H1 (cell line): ENCODE measurements at regions not wholly inside any gene's neighbourhood (a gene's known extent, or its start where the extent isn't known, plus 50 kb on each side); places are given as distances from the start of the nearest gene placed in this dataset.

Experiments used
- CREB1 ChIP-seq: IDR thresholded peaks from 2 replicates; pipeline ENCODE4 v1.6.1; 2012; ENCODE audit warnings: inconsistent platforms
- EZH2 ChIP-seq: fragments of 200-600 bp; sonication (generic); IDR thresholded peaks from 2 replicates; pipeline ENCODE4 v1.7.1; 2012; ENCODE audit warnings: low read depth, mild to moderate bottlenecking, moderate library complexity, low read length, inconsistent platforms; ENCODE audit not compliant: severe bottlenecking
- POLR2A ChIP-seq, 2 experiments: IDR thresholded peaks; 1 replicate in 1 of 2; 2 replicates in 1 of 2; pipeline ENCODE4 v1.6.1; 2011; ENCODE audit warnings: low read depth in 2 of 2, low read length in 2 of 2, mild to moderate bottlenecking in 2 of 2; ENCODE audit errors: control extremely low read depth in 1 of 2
- TF ChIP-seq, protein P1 (sequence below): IDR thresholded peaks from 2 replicates; pipeline ENCODE4 v1.6.1; 2012; ENCODE audit warnings: inconsistent platforms

DNA sequence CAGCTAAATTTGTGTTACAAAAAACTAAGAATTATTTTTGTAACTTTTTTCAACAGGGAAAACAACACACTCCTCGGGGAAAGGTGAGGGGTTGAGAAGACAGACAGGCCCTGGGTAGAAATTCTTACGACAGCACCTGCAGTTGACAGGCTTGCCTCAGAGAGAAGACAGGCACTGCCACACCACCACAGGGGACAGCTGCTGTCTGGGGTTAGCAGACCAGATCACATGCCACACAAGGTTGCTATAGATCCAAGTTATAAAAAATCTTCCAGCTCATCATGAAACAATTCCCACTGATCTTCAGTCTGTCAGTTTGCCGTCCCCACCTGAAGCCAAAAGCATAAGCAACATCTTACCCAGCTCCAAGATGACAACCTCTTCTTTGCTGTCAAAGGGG, 143.2 kb upstream of the ZCCHC13 start:
- TF ChIP-seq POLR2A (IDR thresholded peaks at IDR 0.05; ENCODE audit: control extremely low read depth in 1 of 2, low read depth in 2 of 2, low read length in 2 of 2), result no peak
- no peak for TF ChIP-seq EZH2
- TF ChIP-seq, protein P1, sequence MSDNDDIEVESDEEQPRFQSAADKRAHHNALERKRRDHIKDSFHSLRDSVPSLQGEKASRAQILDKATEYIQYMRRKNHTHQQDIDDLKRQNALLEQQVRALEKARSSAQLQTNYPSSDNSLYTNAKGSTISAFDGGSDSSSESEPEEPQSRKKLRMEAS, result no peak
- no peak for TF ChIP-seq CREB1
